ENCODE measurements at regions not wholly inside any gene's neighbourhood (a gene's known extent, or its start where the extent isn't known, plus 50 kb on each side); places are given as distances from the start of the nearest gene placed in this dataset.

GRCh38 chr1:186530109-186530508 is 69.2 kb upstream of the PDC start:
- H3K4me3 ChIP-seq (replicated peaks in 1 of 4; ENCODE audit: control extremely low read depth in 1 of 4, insufficient read depth in 1 of 4, low read depth in 3 of 4, low read length in 4 of 4) = no peak overlapping the region
- no peaks in the 10 kb centered on the region for H3K36me3 ChIP-seq (ENCODE audit: control insufficient read depth, insufficient read depth, low read length)
- H3K9ac ChIP-seq (ENCODE audit: insufficient read depth, low read length) = no peak overlapping the region
- H3K27me3 ChIP-seq (ENCODE audit: control insufficient read depth, insufficient read depth, low read length) = no peaks in the 10 kb centered on the region
- H3K27ac ChIP-seq (ENCODE audit: insufficient read depth, low read length) = no peak overlapping the region
- no peak overlapping the region for H3K4me2 ChIP-seq (ENCODE audit: extremely low read depth, insufficient read depth, low read length)
- H3K4me1 ChIP-seq (ENCODE audit: control insufficient read depth, extremely low read depth, insufficient read depth, low read length) = no peaks in the 10 kb centered on the region
- no peaks in the 10 kb centered on the region for H3K79me2 ChIP-seq (ENCODE audit: control insufficient read depth, insufficient read depth, low read length)
- H3K9me3 ChIP-seq (ENCODE audit: control insufficient read depth, insufficient read depth, low read depth, low read length) = no peaks in the 10 kb centered on the region
- no peak overlapping the region for H2AFZ ChIP-seq (ENCODE audit: low read length)
- TF ChIP-seq EZH2 (IDR thresholded peaks at IDR 0.05; ENCODE audit: low read length, missing control alignments) (no peak), CTCF (conservative IDR thresholded peaks at IDR 0.05 in 1 of 2, IDR thresholded peaks at IDR 0.05 in 1 of 2; ENCODE audit: low read depth in 1 of 2, low read length in 2 of 2) (no peak)
- H4K20me1 ChIP-seq (ENCODE audit: control insufficient read depth, extremely low read depth, insufficient read depth, low read length) = no peaks in the 10 kb centered on the region
- peak; percentile 33 to 50 for DNase-seq (ENCODE audit: low read depth in 2 of 2)

- H3K4me3 ChIP-seq (replicated peaks in 1 of 4; ENCODE audit: control extremely low read depth in 1 of 4, insufficient read depth in 1 of 4, low read depth in 3 of 4, low read length in 4 of 4) = no peak overlapping the region
Measured at GRCh38 chr1:186519982-186520381, 59.1 kb upstream of the PDC start.

GRCh38 chr1:186518822-186519381 is 58.0 kb upstream of the PDC start:
- H3K4me3 ChIP-seq (replicated peaks in 1 of 4; ENCODE audit: control extremely low read depth in 1 of 4, insufficient read depth in 1 of 4, low read depth in 3 of 4, low read length in 4 of 4) = no peak overlapping the region
- H3K9ac ChIP-seq (ENCODE audit: insufficient read depth, low read length) = no peak overlapping the region
- H3K9me3 ChIP-seq (ENCODE audit: control insufficient read depth, insufficient read depth, low read depth, low read length) = no peaks in the 10 kb centered on the region
- no peaks in the 10 kb centered on the region for H3K36me3 ChIP-seq (ENCODE audit: control insufficient read depth, insufficient read depth, low read length)
- TF ChIP-seq EZH2 (IDR thresholded peaks at IDR 0.05; ENCODE audit: low read length, missing control alignments) = no peak
- no peak for TF ChIP-seq CTCF (conservative IDR thresholded peaks at IDR 0.05 in 1 of 2, IDR thresholded peaks at IDR 0.05 in 1 of 2; ENCODE audit: low read depth in 1 of 2, low read length in 2 of 2)
- no peaks in the 10 kb centered on the region for H4K20me1 ChIP-seq (ENCODE audit: control insufficient read depth, extremely low read depth, insufficient read depth, low read length)
- no peaks in the 10 kb centered on the region for H3K4me1 ChIP-seq (ENCODE audit: control insufficient read depth, extremely low read depth, insufficient read depth, low read length)
- H3K4me2 ChIP-seq (ENCODE audit: extremely low read depth, insufficient read depth, low read length) = no peak overlapping the region
- DNase-seq (ENCODE audit: low read depth in 2 of 2) = no peak
- no peak overlapping the region for H2AFZ ChIP-seq (ENCODE audit: low read length)
- H3K27me3 ChIP-seq (ENCODE audit: control insufficient read depth, insufficient read depth, low read length) = no peaks in the 10 kb centered on the region
- H3K79me2 ChIP-seq (ENCODE audit: control insufficient read depth, insufficient read depth, low read length) = no peaks in the 10 kb centered on the region
- H3K27ac ChIP-seq (ENCODE audit: insufficient read depth, low read length) = no peak overlapping the region

More at GRCh38 chr1:186519982-186520381, 59.1 kb upstream of the PDC start:
- H3K36me3 ChIP-seq (ENCODE audit: control insufficient read depth, insufficient read depth, low read length) = no peaks in the 10 kb centered on the region
- no peaks in the 10 kb centered on the region for H4K20me1 ChIP-seq (ENCODE audit: control insufficient read depth, extremely low read depth, insufficient read depth, low read length)
- no peaks in the 10 kb centered on the region for H3K9me3 ChIP-seq (ENCODE audit: control insufficient read depth, insufficient read depth, low read depth, low read length)
- no peak overlapping the region for H3K9ac ChIP-seq (ENCODE audit: insufficient read depth, low read length)
- no peaks in the 10 kb centered on the region for H3K4me1 ChIP-seq (ENCODE audit: control insufficient read depth, extremely low read depth, insufficient read depth, low read length)
- H3K79me2 ChIP-seq (ENCODE audit: control insufficient read depth, insufficient read depth, low read length) = no peaks in the 10 kb centered on the region
- DNase-seq (ENCODE audit: low read depth in 2 of 2) = no peak
- H3K27ac ChIP-seq (ENCODE audit: insufficient read depth, low read length) = no peak overlapping the region
- no peak overlapping the region for H2AFZ ChIP-seq (ENCODE audit: low read length)
- H3K4me2 ChIP-seq (ENCODE audit: extremely low read depth, insufficient read depth, low read length) = no peak overlapping the region
- TF ChIP-seq EZH2 (IDR thresholded peaks at IDR 0.05; ENCODE audit: low read length, missing control alignments) = no peak
- no peak for TF ChIP-seq CTCF (conservative IDR thresholded peaks at IDR 0.05 in 1 of 2, IDR thresholded peaks at IDR 0.05 in 1 of 2; ENCODE audit: low read depth in 1 of 2, low read length in 2 of 2)
- H3K27me3 ChIP-seq (ENCODE audit: control insufficient read depth, insufficient read depth, low read length) = no peaks in the 10 kb centered on the region

All from fibroblast of lung (primary cell).